Endothelial cell of umbilical vein (primary cell): ENCODE measurements at regions not wholly inside any gene's neighbourhood (a gene's known extent, or its start where the extent isn't known, plus 50 kb on each side); places are given as distances from the start of the nearest gene placed in this dataset.

Experiments
- BruUV-seq: library from RNA; stranded (reverse); fragments of 400-500 nt; replicated peaks from 2 replicates; lab custom pipeline; 2021; lab: Mats Ljungman, UMichigan
- CTCF ChIA-PET: fragments of 300-600, 350-600 bp; sonication (Branson Sonifier 250); formaldehyde crosslinking; loops from one replicate; lab custom pipeline; 2021; ENCODE audit warnings: antibody characterized with exemption, inconsistent platforms; lab: Charles Lee
- POLR2A ChIA-PET: fragments of 300-600, 350-600 bp; sonication (Branson Sonifier 250); formaldehyde crosslinking; loops from one replicate; lab custom pipeline; 2021; ENCODE audit warnings: antibody characterized with exemption, inconsistent platforms; lab: Charles Lee
- DNase-seq: peaks from one replicate; pipeline ENCODE4 v3.0.0-alpha.2; 2011; ENCODE audit warnings: low read depth, low spot score
- FAIRE-seq: peaks from 2 replicates; lab custom pipeline; 2011; peaks lifted over from hg19 to GRCh38; lab: Jason Lieb, UNC
- H2AFZ ChIP-seq: 2 replicates; pipeline ENCODE4 v1.6.0; 2012; ENCODE audit warnings: low read depth, low read length, control low read depth, inconsistent platforms
- H3K27ac ChIP-seq: 2 replicates; pipeline ENCODE4 v1.5.1; 2011; ENCODE audit warnings: low read depth, mild to moderate bottlenecking, control low read depth, low read length, moderate library complexity; ENCODE audit not compliant: insufficient read depth
- H3K27me3 ChIP-seq, 2 experiments: 2 replicates each; pipeline versions ENCODE4 v1.6.0 to v1.6.1; 2011; ENCODE audit warnings: low read length in 2 of 2, mixed read lengths in 1 of 2; ENCODE audit not compliant: control insufficient read depth in 2 of 2, insufficient read depth in 2 of 2
- H3K36me3 ChIP-seq, 2 experiments: 2 replicates in 1 of 2; 3 replicates in 1 of 2; pipeline ENCODE4 v1.5.1; 2011; ENCODE audit warnings: low read length in 2 of 2, mild to moderate bottlenecking in 1 of 2, moderate library complexity in 1 of 2; ENCODE audit not compliant: control insufficient read depth in 2 of 2, insufficient read depth in 2 of 2; ENCODE audit errors: extremely low read depth in 1 of 2
- H3K4me1 ChIP-seq: 3 replicates; pipeline ENCODE4 v1.5.1; 2011; ENCODE audit warnings: mild to moderate bottlenecking, low read length; ENCODE audit not compliant: control insufficient read depth, insufficient read depth; ENCODE audit errors: extremely low read depth
- H3K4me2 ChIP-seq: 2 replicates; pipeline ENCODE4 v1.6.1; 2011; ENCODE audit warnings: low read length, control low read depth, mixed read lengths; ENCODE audit not compliant: insufficient read depth
- H3K4me3 ChIP-seq, 3 experiments: fragments of 200-600 bp in 1 of 3; sonication (generic), shearing (Covaris generic) in 1 of 3; replicated peaks in 1 of 3; 2 replicates each; pipeline ENCODE4 v1.5.1; 2011 to 2016; ENCODE audit warnings: control low read depth in 3 of 3, low read length in 3 of 3, mild to moderate bottlenecking in 2 of 3, inconsistent platforms in 1 of 3, low read depth in 1 of 3, moderate library complexity in 1 of 3; ENCODE audit not compliant: insufficient read depth in 1 of 3
- H3K79me2 ChIP-seq: 2 replicates; pipeline ENCODE4 v1.6.0; 2012; ENCODE audit warnings: low read length, inconsistent platforms; ENCODE audit not compliant: control insufficient read depth, insufficient read depth
- H3K9ac ChIP-seq: replicated peaks from 2 replicates; pipeline ENCODE3; 2011; ENCODE audit warnings: low read length, control low read depth; ENCODE audit not compliant: insufficient read depth; ENCODE audit errors: extremely low read depth
- H3K9me1 ChIP-seq: replicated peaks from 3 replicates; pipeline ENCODE4 v1.6.0; 2011; ENCODE audit warnings: mild to moderate bottlenecking, low read length; ENCODE audit not compliant: control insufficient read depth, insufficient read depth; ENCODE audit errors: extremely low read depth
- H3K9me3 ChIP-seq: replicated peaks from 2 replicates; pipeline ENCODE4 v1.5.1; 2012; ENCODE audit warnings: low read length, inconsistent platforms; ENCODE audit not compliant: control insufficient read depth, insufficient read depth
- H4K20me1 ChIP-seq: replicated peaks from 2 replicates; pipeline ENCODE3; 2011; ENCODE audit warnings: mild to moderate bottlenecking, low read length; ENCODE audit not compliant: control insufficient read depth, insufficient read depth; ENCODE audit errors: extremely low read depth
- CTCF ChIP-seq, 2 donors: IDR thresholded peaks; 1 replicate in 1 of 2; 2 replicates in 1 of 2; pipeline ENCODE4 v1.5.1; 2011; ENCODE audit warnings: low read length in 2 of 2, mild to moderate bottlenecking in 2 of 2, moderate library complexity in 2 of 2, control low read depth in 1 of 2, inconsistent platforms in 1 of 2, low read depth in 1 of 2; ENCODE audit not compliant: insufficient read depth in 1 of 2; ENCODE audit errors: extremely low read depth in 1 of 2
- EZH2 ChIP-seq: IDR thresholded peaks from 2 replicates; pipeline ENCODE4 v1.6.1; 2012; ENCODE audit warnings: borderline replicate concordance, low read depth, mild to moderate bottlenecking, moderate library complexity, low read length, inconsistent platforms; ENCODE audit not compliant: severe bottlenecking
- GATA2 ChIP-seq: IDR thresholded peaks from 2 replicates; pipeline ENCODE4 v1.7.0; 2011; ENCODE audit warnings: low read depth, mild to moderate bottlenecking, moderate library complexity, mixed read lengths, low read length; ENCODE audit not compliant: insufficient read length, insufficient read depth
- MAX ChIP-seq: IDR thresholded peaks from 2 replicates; pipeline ENCODE4 v1.6.1; 2011; ENCODE audit not compliant: insufficient read depth, insufficient read length
- MYC ChIP-seq: IDR thresholded peaks from one replicate; pipeline ENCODE4 v1.6.1; 2011; ENCODE audit warnings: mild to moderate bottlenecking, low read depth, low read length
- POLR2A ChIP-seq: IDR thresholded peaks from 2 replicates; pipeline ENCODE4 v1.6.1; 2012; ENCODE audit warnings: low read depth, mild to moderate bottlenecking, control low read depth, low read length
- POLR2AphosphoS5 ChIP-seq: IDR thresholded peaks from 2 replicates; pipeline ENCODE4 v1.6.1; 2012; ENCODE audit warnings: low read depth, mild to moderate bottlenecking, control low read depth, low read length, moderate library complexity; ENCODE audit not compliant: insufficient read depth
- dilution Hi-C: fragments of 300-500 bp; cut with MboI; formaldehyde crosslinking; loops from one replicate; pipeline ENCODE4 v1.15.0; 2019; ENCODE audit warnings: low sequenced_read_pairs; ENCODE audit not compliant: extremely low pct_ligation_motif_present
- intact Hi-C: fragments of 100-400 bp; cut with micrococcal nuclease; formaldehyde crosslinking; loops from one replicate; pipeline ENCODE4 v1.10.0; 2022

GRCh38 chr18:10330428-10330827 lies 124.0 kb upstream of the APCDD1 start:
- H3K4me3 ChIP-seq: no peak overlapping the region
- H3K4me1 ChIP-seq: no peaks in the 10 kb centered on the region
- dilution Hi-C loops (no loop called here), intact Hi-C loops (no loop called here)
- no peaks in the 10 kb centered on the region for H3K9me3 ChIP-seq
- no peak for TF ChIP-seq GATA2
- TF ChIP-seq CTCF (IDR thresholded peaks at IDR 0.05; ENCODE audit: extremely low read depth in 1 of 2, insufficient read depth in 1 of 2, low read depth in 1 of 2, low read length in 2 of 2): no peak
- TF ChIP-seq POLR2AphosphoS5: no peak
- TF ChIP-seq MAX: no peak
- TF ChIP-seq MYC: no peak
- no peak for TF ChIP-seq EZH2
- TF ChIP-seq POLR2A: no peak
- no peak overlapping the region for H2AFZ ChIP-seq
- no peak overlapping the region for H3K9ac ChIP-seq
- no peak overlapping the region for H3K4me2 ChIP-seq
- no peaks in the 10 kb centered on the region for H3K79me2 ChIP-seq
- no peaks in the 10 kb centered on the region for H4K20me1 ChIP-seq
- ChIA-PET CTCF (interaction anchor here (2.3 kb wide), 1 partner anchor 9 kb away, joined by 8 read pairs; no protein-coding TSS in a partner anchor), POLR2A (no interaction called here)
- no peak for FAIRE-seq
- no peaks in the 10 kb centered on the region for H3K9me1 ChIP-seq
- no peak for DNase-seq
- BruUV-seq: no TSS peak
- no peak overlapping the region for H3K27ac ChIP-seq
- H3K36me3 ChIP-seq: no peaks in the 10 kb centered on the region
- H3K27me3 ChIP-seq: peaks cover 2 to 4% of the 10 kb centered on the region in 2 experiments
